ENCODE measurements at regions not wholly inside any gene's neighbourhood (a gene's known extent, or its start where the extent isn't known, plus 50 kb on each side); places are given as distances from the start of the nearest gene placed in this dataset.

GRCh38 chr6:104003803-104004516, 855.8 kb downstream of the HACE1 start:
- TF ChIP-seq CTCF (IDR thresholded peaks at IDR 0.05): no peak
- ChIA-PET POLR2A (no interaction called here), CTCF (no interaction called here)
- Mint-ChIP-seq H3K9me3 (no peaks in the 10 kb centered on the region), H3K27me3 (no peaks in the 10 kb centered on the region), H3K4me1 (ENCODE audit: low read depth) (no peaks in the 10 kb centered on the region), H3K27ac (no peak overlapping the region), H3K4me3 (no peak overlapping the region), H3K36me3 (ENCODE audit: low read depth) (no peaks in the 10 kb centered on the region)
- ATAC-seq (no peak), DNase-seq (no peak)
- intact Hi-C loops (cut with micrococcal nuclease): no loop called here

GRCh38 chr6:103995571-103995970, 864.1 kb downstream of the HACE1 start:
- Mint-ChIP-seq H3K4me1 (ENCODE audit: low read depth) (no peaks in the 10 kb centered on the region), H3K36me3 (ENCODE audit: low read depth) (no peaks in the 10 kb centered on the region), H3K4me3 (no peak overlapping the region), H3K27me3 (no peaks in the 10 kb centered on the region), H3K9me3 (no peaks in the 10 kb centered on the region), H3K27ac (no peak overlapping the region)
- ChIA-PET POLR2A (no interaction called here), CTCF (no interaction called here)
- ATAC-seq (no peak), DNase-seq (no peak)
- TF ChIP-seq CTCF (IDR thresholded peaks at IDR 0.05): no peak
- intact Hi-C loops (cut with micrococcal nuclease): no loop called here

GRCh38 chr6:103983860-103984259, 875.9 kb downstream of the HACE1 start:
- H3K9me3 Mint-ChIP-seq: no peaks in the 10 kb centered on the region
- H3K27me3 Mint-ChIP-seq: no peaks in the 10 kb centered on the region
- no peaks in the 10 kb centered on the region for H3K4me1 Mint-ChIP-seq (ENCODE audit: low read depth)
- DNase-seq (no peak), ATAC-seq (no peak)
- ChIA-PET CTCF (no interaction called here), POLR2A (no interaction called here)
- intact Hi-C loops (cut with micrococcal nuclease): no loop called here
- H3K27ac Mint-ChIP-seq: no peak overlapping the region
- TF ChIP-seq CTCF (IDR thresholded peaks at IDR 0.05): no peak
- H3K4me3 Mint-ChIP-seq: no peak overlapping the region
- H3K36me3 Mint-ChIP-seq (ENCODE audit: low read depth): no peaks in the 10 kb centered on the region

GRCh38 chr6:103983011-103983410, 876.7 kb downstream of the HACE1 start:
- intact Hi-C loops (cut with micrococcal nuclease): no loop called here
- H3K27me3 Mint-ChIP-seq: no peaks in the 10 kb centered on the region
- POLR2A ChIA-PET: no interaction called here

GRCh38 chr6:103982574-103982973, 877.1 kb downstream of the HACE1 start:
- CTCF ChIA-PET: interaction anchor here (0.9 kb wide), 1 partner anchor 424 kb away, joined by 3 read pairs; no protein-coding TSS in a partner anchor

More at GRCh38 chr6:103983011-103983410, 876.7 kb downstream of the HACE1 start:
- H3K27ac Mint-ChIP-seq: no peak overlapping the region
- H3K36me3 Mint-ChIP-seq (ENCODE audit: low read depth): no peaks in the 10 kb centered on the region
- no peaks in the 10 kb centered on the region for H3K4me1 Mint-ChIP-seq (ENCODE audit: low read depth)
- ATAC-seq: no peak
- H3K9me3 Mint-ChIP-seq: no peaks in the 10 kb centered on the region
- TF ChIP-seq CTCF (IDR thresholded peaks at IDR 0.05): no peak
- DNase-seq: no peak
- H3K4me3 Mint-ChIP-seq: no peak overlapping the region
- CTCF ChIA-PET: no interaction called here

More at GRCh38 chr6:103982574-103982973, 877.1 kb downstream of the HACE1 start:
- Mint-ChIP-seq H3K27ac (no peak overlapping the region), H3K36me3 (ENCODE audit: low read depth) (no peaks in the 10 kb centered on the region), H3K27me3 (no peaks in the 10 kb centered on the region), H3K4me1 (ENCODE audit: low read depth) (no peaks in the 10 kb centered on the region), H3K9me3 (peaks cover 2% of the 10 kb centered on the region), H3K4me3 (no peak overlapping the region)
- intact Hi-C loops (cut with micrococcal nuclease): no loop called here
- DNase-seq: no peak
- ATAC-seq: no peak
- POLR2A ChIA-PET: no interaction called here
- TF ChIP-seq CTCF (IDR thresholded peaks at IDR 0.05): no peak

Measured in activated CD8-positive, alpha-beta T cell treated with anti-CD3 and anti-CD28 coated beads for 36 hours (primary cell).